Hepatocyte (in vitro differentiated cells): ENCODE measurements at regions not wholly inside any gene's neighbourhood (a gene's known extent, or its start where the extent isn't known, plus 50 kb on each side); places are given as distances from the start of the nearest gene placed in this dataset.

ENCODE experiments used
- CTCF ChIP-seq: fragments of 200-600 bp; sonication (generic); IDR thresholded peaks from 2 replicates; pipeline ENCODE4 v1.5.1; 2016; ENCODE audit warnings: antibody characterized with exemption, mild to moderate bottlenecking; ENCODE audit not compliant: poor library complexity
- EZH2 ChIP-seq: fragments of 200-600 bp; sonication (generic); IDR thresholded peaks from 2 replicates; pipeline ENCODE4 v1.6.1; 2016; ENCODE audit warnings: antibody characterized with exemption, mild to moderate bottlenecking, borderline replicate concordance

GRCh38 chrX:13452283-13452682 is 117.1 kb upstream of the EGFL6 start:
- TF ChIP-seq CTCF (no peak), EZH2 (no peak)
